ENCODE measurements at regions not wholly inside any gene's neighbourhood (a gene's known extent, or its start where the extent isn't known, plus 50 kb on each side); places are given as distances from the start of the nearest gene placed in this dataset.

DNA sequence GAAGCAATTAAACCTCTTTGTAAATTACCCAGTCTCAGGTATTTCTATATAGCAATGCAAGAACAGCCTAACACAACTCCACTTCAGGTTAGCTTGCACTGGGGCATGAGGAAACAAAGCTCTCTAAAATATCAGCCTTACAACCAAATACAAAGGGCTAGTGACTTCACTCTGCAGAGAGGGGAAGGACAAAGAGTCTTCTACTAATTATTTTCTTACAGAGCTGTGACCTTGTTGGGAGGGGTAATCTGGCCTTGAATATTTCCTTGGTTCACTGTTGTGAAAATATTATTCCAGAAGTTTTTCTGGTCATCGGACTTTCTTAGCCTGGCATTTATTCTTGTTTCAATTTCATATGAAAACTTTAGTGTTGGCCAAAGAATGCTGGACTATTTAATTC, 334.4 kb upstream of the CTNNB1 start:
- H3K4me3 ChIP-seq (ENCODE audit: low read depth, low read length): no peak overlapping the region
- TF ChIP-seq, protein P1, sequence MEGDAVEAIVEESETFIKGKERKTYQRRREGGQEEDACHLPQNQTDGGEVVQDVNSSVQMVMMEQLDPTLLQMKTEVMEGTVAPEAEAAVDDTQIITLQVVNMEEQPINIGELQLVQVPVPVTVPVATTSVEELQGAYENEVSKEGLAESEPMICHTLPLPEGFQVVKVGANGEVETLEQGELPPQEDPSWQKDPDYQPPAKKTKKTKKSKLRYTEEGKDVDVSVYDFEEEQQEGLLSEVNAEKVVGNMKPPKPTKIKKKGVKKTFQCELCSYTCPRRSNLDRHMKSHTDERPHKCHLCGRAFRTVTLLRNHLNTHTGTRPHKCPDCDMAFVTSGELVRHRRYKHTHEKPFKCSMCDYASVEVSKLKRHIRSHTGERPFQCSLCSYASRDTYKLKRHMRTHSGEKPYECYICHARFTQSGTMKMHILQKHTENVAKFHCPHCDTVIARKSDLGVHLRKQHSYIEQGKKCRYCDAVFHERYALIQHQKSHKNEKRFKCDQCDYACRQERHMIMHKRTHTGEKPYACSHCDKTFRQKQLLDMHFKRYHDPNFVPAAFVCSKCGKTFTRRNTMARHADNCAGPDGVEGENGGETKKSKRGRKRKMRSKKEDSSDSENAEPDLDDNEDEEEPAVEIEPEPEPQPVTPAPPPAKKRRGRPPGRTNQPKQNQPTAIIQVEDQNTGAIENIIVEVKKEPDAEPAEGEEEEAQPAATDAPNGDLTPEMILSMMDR (IDR thresholded peaks at IDR 0.05; ENCODE audit: borderline replicate concordance, insufficient read depth, low read depth, low read length): no peak

DNA sequence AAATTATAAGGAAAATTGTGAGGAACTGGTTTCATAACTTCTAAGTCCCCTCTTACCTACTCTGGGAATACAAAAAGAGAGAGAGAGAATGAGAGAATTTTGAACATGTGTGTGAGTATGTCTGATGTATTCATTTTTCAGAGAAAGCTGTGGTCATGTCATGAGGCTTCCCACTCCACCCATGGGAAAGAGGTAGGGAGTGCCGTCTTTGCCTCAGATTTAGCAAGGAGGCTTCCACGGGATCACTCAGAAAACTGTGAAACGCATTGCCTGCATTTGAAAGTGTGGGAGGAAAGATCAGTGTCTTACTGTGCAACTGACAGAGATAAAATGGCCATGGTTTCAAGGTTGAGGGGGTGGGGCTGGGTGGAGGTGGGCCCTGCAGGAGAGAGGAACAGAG, 331.5 kb upstream of the CTNNB1 start:
- TF ChIP-seq, protein P1 (IDR thresholded peaks at IDR 0.05; ENCODE audit: borderline replicate concordance, insufficient read depth, low read depth, low read length): no peak
- no peak overlapping the region for H3K4me3 ChIP-seq (ENCODE audit: low read depth, low read length)

DNA sequence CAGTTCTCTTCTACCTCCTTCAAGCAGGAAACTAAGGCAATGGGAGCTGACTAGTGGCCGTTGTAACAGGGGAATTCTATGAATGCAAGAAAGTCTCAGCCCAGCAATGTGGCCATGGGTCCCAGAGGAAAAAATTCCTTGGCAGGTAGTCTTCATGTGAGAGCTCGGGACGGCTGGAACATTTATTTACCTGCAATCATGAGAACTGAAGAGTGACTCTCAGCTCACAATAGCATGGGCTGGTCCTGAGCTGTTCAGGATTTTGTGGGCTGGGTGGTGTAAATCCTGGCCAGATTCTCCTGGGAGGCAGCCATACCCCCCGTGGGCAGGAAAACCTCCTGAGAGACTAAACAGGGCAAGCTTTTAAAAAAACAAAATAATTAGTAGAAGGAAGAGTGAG, 330.3 kb upstream of the CTNNB1 start:
- TF ChIP-seq, protein P1 (IDR thresholded peaks at IDR 0.05; ENCODE audit: borderline replicate concordance, insufficient read depth, low read depth, low read length): no peak
- no peak overlapping the region for H3K4me3 ChIP-seq (ENCODE audit: low read depth, low read length)

DNA sequence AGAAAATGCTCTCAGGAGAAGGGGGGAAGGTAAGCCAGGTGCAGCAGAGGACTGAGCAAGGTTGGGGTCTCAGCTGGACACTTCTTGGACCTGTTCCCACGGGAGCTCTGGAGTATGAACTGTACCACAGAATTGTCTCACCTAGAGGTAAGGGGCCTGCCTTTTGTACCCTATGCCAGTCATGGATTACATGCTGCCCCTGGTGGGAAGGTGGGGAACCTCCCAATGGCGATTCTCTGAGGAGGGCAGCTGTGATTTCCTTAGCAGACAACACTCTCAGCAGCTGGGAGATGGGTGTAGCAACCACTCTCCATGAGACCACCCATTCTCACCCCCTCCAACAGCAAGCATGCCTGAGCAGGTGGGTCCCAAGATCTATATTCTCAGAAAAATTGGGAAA, 329.4 kb upstream of the CTNNB1 start:
- H3K4me3 ChIP-seq (ENCODE audit: low read depth, low read length): no peak overlapping the region
- TF ChIP-seq, protein P1 (IDR thresholded peaks at IDR 0.05; ENCODE audit: borderline replicate concordance, insufficient read depth, low read depth, low read length): no peak

DNA sequence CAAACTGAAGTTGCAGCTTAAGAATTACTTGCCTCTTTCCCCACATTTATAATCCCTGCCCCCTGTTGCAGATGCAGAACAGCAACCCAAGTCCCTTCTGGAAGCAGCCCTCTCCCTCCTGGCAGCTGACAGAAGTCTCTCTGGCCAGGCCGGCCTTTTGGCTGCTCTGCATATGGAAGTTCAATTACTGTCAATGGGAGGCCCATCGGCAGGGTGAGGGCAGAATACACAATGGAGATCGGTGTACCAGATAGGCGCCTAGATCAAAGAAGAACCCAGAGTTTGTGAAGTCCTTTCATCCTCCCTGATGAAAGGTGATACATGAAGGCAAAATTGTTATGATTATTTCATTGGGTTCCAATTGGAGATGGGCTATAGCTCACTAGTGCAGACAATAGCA, 327.9 kb upstream of the CTNNB1 start:
- no peak overlapping the region for H3K4me3 ChIP-seq (ENCODE audit: low read depth, low read length)
- TF ChIP-seq, protein P1 (IDR thresholded peaks at IDR 0.05; ENCODE audit: borderline replicate concordance, insufficient read depth, low read depth, low read length): no peak

DNA sequence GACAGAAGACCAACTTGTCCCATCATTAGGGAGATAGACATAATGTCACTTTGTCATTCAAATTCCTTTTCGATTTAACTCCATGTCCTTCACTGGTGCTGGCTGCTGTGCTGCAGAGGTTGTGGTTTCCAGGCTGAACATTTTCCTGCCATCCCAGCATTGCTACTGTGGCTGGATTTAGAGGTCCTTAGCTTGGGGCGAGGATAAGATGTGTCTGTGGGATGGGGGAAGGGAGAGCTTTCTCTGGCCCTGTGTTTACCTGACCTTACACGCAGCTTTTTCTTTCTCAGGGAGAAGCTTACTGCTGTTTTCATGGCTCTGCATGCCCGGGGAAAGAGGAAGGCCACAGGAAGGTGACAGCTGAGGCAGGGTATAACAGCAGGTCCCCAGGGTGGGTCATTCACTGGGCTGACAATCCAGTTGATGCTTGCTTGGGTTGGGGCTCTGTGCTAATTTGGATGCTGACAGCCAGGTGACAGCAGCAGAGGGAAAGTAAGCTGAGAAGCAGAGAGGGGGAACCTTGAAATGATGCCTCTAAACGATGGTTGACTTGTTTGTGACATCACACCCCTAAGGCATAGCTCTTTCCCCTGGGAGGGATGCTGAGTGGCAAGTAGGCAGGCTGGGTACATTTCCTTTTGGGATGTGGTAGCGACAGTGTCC, 326.9 kb upstream of the CTNNB1 start:
- TF ChIP-seq, protein P1 (IDR thresholded peaks at IDR 0.05; ENCODE audit: borderline replicate concordance, insufficient read depth, low read depth, low read length): no peak

DNA sequence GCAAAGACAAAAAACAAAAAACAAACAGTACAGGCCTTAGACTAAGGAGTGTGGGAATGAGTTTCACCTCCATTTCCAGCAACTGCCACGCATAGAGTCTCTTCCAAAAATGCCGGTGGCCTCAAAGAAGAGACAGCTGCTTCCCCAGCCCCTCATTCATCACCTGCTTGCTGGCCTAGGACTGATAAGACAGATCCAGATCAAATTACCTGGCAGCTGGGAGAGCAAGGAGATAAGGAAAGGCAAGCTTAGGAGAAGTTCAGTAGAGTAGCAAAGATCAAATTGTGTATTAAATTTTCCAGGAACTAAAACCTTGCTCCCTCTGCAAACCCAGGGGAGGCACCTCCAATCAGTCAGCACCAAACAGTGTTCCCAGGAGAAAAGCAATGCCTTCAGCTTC, 325.8 kb upstream of the CTNNB1 start:
- TF ChIP-seq, protein P1 (IDR thresholded peaks at IDR 0.05; ENCODE audit: borderline replicate concordance, insufficient read depth, low read depth, low read length): no peak
- no peak overlapping the region for H3K4me3 ChIP-seq (ENCODE audit: low read depth, low read length)

More for the DNA sequence above, 326.9 kb upstream of the CTNNB1 start:
- H3K4me3 ChIP-seq (ENCODE audit: low read depth, low read length): no peak overlapping the region

All from GM12875 (cell line).